GM18505 (cell line): ENCODE measurements at regions not wholly inside any gene's neighbourhood (a gene's known extent, or its start where the extent isn't known, plus 50 kb on each side); places are given as distances from the start of the nearest gene placed in this dataset.

ENCODE experiments used
- ATAC-seq: cut with Tn5 transposase; IDR thresholded peaks from one replicate; pipeline ENCODE4 v1.9.1; 2021; ENCODE audit not compliant: unreplicated experiment
- POLR2A ChIP-seq: IDR thresholded peaks from 4 replicates; pipeline ENCODE4 v1.6.1; 2011; ENCODE audit warnings: borderline replicate concordance; ENCODE audit not compliant: insufficient read depth, insufficient read length; ENCODE audit errors: extremely low read depth

DNA sequence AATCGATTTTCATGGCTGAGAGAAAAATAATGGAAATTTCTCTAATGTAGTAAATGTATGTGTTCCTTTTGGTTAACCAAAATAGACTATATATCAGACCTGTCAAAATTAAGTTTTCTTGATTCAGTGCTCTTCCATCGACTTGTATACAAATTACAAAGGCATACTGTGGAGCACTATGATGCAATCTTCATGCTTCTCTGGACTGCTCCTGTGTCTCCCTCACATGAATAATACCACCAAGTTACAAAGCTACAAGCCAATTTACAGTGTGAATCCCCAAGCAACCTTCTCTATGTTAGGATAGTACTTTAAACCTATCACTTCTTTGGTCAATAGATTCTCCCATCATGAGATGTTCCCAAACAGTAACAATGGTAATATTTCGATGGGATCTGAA, 577.9 kb downstream of the PPARGC1A start:
- no peak for ATAC-seq
- no peak for TF ChIP-seq POLR2A

DNA sequence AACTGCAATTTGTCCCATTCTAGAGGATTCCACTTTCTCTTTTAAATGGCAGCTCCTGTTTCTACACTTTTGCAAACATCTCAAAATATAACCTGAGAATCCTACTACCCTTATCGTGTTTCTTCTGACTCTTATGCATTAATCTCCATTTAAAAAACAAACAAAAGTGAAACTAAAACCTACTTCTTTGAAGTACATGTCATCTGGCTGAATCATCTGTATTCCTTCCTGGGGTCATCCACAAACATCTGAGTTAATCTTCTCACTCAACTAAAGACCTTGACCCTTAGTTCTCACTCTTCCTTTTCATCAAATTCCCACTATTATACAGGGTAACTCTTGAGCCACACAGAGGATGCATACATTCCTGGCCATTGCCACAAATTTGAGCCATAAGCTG, 584.8 kb downstream of the PPARGC1A start:
- ATAC-seq: no peak
- no peak for TF ChIP-seq POLR2A

GRCh38 chr4:23298371-23298770, 591.5 kb downstream of the PPARGC1A start:
- TF ChIP-seq POLR2A: no peak
- no peak for ATAC-seq

GRCh38 chr4:23297327-23297726, 592.5 kb downstream of the PPARGC1A start:
- ATAC-seq: no peak
- TF ChIP-seq POLR2A: no peak

- ATAC-seq: no peak
- no peak for TF ChIP-seq POLR2A
Measured at GRCh38 chr4:23291139-23291538, 598.4 kb downstream of the GBA3 start.

DNA sequence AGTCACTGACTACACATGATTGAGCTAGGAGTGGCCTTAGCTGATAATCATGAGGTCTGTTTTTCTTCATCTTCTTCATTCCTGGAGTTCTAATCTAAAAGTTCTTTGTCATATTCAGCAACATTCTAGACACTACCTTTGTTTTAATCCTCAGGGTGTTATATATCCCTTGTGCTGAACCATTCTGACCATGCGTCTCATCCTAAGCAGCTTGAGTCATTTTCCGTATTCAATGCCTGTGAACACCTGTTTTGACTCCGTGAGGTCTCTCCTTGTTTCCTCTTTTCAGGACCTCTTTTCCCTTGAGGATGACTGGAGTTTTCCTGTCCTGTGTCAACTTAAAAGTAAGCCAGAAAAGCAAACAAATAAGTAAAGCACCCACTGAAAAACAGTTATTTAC, 597.9 kb downstream of the GBA3 start:
- no peak for TF ChIP-seq POLR2A
- no peak for ATAC-seq

DNA sequence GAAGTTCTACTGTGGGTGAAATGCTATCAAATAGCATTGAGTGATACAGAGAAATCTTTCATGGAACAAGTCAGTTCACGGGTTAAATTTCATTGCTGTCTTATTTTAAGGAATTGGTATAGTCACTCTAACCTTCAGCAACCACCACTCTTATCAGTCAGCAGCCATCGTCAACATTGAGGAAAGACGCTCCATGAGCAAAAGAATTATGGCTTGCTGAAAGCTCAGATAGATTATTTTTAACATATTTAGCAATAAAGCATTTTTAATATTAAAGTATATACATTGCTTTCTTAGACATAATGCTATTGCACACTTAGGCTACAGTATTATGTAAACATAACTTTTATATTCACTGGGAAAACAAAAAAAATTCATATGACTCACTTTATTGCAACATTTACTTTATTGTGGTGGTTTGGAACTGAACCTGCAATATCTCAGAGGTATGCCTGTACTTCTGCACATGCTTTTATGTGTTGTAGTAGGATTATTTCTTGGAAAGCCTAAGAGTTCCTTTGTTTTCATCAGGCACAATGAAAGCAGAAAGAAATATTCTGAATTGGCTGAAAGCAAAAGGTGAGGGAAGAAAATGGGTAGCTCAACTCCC, 586.7 kb downstream of the GBA3 start:
- ATAC-seq: no peak
- no peak for TF ChIP-seq POLR2A

DNA sequence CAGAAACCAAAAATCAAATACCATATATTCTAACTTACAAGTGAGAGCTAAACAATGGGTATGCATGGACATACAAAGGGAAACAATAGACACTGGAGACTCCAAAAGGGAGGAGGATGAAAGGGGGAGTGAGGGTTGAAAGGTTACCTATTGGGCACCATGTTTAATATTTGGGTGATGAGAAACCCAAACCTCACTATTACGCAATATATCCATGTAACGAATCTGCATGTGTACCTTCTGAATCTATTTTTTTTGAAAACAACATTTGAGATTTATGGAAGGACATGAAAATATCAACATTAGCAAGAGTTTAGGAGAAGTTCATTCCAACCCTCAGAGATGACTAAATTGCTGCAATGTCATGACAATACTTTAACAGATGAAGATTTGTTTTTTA, 586.1 kb downstream of the GBA3 start:
- TF ChIP-seq POLR2A: no peak
- ATAC-seq: no peak

DNA sequence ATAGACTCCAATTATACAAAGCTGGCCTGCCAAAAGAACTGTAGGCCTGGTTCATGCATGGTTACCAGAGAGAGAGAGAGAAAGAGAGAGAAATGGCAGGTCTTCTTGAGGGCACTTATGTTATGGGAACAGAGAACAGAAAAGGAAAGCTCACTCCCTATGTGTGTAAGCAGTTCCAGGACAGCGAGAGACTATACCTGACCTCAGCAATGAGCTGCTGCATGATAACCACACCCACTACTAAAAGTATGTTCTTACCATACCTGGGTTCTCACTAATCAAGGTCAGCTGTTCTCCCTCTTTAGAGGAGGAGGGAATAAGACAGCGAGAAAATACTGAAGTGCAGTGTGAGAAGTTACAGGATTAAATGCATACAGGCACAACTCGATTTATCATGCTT, 583.3 kb downstream of the GBA3 start:
- no peak for ATAC-seq
- no peak for TF ChIP-seq POLR2A

DNA sequence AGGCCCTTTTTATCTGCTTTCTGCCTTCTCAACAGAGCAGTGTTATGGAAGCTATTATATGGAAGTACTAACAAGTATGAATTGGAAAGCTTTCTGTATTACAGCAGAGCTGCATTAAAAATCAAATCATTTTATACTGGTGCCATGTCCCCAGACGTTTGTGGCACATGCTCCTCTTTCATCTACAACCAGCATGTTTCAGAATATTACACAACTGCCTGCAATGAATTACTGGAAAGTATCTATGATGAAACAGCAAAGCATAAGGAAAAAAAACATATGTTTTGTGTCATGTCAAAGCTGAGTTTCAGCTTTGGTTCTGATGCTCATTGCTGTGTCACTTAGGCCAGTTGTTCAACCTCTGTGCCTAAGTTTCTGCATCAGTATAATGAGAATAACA, 576.8 kb downstream of the GBA3 start:
- ATAC-seq: no peak
- TF ChIP-seq POLR2A: no peak

DNA sequence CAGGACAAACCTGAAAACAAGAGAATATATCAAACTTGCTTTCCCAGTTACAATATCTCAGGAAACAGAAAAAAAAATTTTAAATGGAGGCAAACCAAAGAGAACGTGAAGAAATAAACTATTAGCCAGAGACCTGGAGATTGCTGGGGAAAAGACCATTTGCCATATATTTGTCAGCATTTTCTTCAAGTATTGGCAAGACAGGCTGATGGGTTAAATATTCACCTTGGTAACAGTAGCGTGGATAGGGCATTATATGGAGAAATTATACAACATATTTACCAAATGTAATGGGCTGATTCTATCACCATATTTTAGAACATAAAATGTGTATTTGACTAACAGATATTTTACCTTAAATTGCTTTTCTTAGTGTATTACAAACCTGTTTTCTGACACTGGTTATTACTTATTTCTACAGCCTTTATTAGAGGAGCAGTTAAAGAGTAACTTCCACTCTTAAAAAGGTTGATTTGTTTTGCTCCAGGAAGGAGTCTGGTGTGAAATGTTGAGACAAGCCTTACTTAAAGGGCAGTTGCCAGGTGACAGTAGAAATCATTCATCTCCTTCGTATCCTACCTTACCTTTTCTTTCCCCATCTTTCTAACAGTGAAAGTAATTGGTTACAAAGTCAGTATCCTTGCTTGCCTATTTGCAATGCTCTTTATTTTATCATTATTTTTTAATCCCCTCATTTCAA, 575.5 kb downstream of the GBA3 start:
- no peak for TF ChIP-seq POLR2A
- ATAC-seq: no peak

- TF ChIP-seq POLR2A: no peak
- no peak for ATAC-seq
Measured at GRCh38 chr4:23266401-23266800, 573.7 kb downstream of the GBA3 start.

DNA sequence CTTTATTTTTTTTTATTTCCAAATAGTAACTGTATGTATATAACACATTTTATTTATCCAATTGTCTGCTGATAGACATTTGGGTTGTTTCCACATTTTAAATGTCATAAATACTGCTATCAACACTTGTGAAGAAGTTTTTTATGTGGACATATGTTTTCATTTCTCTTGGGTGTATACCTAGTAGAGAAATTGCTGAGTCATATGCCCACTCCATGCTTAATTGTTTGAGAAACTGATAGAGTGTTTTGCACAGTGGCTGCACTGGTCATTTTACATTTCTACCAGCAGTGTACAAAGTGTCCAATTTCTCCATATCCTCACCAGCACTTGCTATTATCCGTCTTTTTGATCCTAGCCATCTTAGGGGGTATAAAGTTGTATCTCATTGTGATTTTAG, 567.8 kb downstream of the GBA3 start:
- TF ChIP-seq POLR2A: no peak

DNA sequence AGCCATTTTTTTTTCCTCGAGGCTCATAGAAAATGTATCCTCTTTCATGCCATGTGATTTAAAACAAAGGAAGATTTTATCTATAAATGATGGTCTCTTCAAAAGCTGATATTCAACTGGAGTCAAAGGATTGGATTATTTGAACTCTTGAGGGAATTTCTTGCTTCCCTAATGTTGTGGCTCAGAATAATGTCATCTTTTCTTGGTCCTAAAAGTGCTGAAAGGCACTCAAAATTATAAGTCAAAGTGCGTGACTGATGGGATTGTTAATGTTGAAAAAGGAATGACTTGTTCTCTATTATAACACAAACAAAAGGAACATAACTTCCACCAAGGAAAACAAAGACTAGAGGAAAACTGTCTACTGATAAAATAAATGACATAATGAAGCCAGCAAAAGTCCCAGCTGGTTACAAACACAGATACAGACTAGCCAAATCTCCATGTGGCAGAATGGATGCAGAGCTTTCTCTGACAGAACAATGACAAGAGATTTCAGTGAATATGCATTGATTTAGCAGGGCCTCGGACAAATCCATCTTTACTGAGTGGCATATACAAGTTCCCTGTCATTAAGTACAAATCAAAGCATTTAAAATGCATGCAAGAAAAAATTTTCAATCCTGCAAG, 552.6 kb downstream of the GBA3 start:
- TF ChIP-seq POLR2A: no peak
- no peak for ATAC-seq

More for the DNA sequence above, 567.8 kb downstream of the GBA3 start:
- ATAC-seq: no peak
